DND-41 (cell line): ENCODE measurements at regions not wholly inside any gene's neighbourhood (a gene's known extent, or its start where the extent isn't known, plus 50 kb on each side); places are given as distances from the start of the nearest gene placed in this dataset.

ENCODE experiments used
- ATAC-seq: fragments of 200-7000 bp; cut with Tn5 transposase; 3 replicates; pipeline ENCODE4 v1.9.1; 2021; ENCODE audit warnings: low read depth; ENCODE audit not compliant: insufficient read depth
- DNase-seq: peaks from one replicate; pipeline ENCODE4 v3.0.0-alpha.2; 2020
- H2AFZ ChIP-seq: 2 replicates; pipeline ENCODE4 v1.6.0; 2012; ENCODE audit warnings: low read depth, low read length
- H3K27ac ChIP-seq: 2 replicates; pipeline ENCODE4 v1.5.1; 2012; ENCODE audit warnings: low read length, inconsistent platforms
- H3K27me3 ChIP-seq: fragments of 200-600 bp; sonication (generic); 2 replicates; pipeline ENCODE4 v1.6.0; 2012; ENCODE audit warnings: low read length, mild to moderate bottlenecking, inconsistent platforms; ENCODE audit not compliant: insufficient read depth, poor library complexity
- H3K36me3 ChIP-seq: 2 replicates; pipeline ENCODE4 v1.5.1; 2012; ENCODE audit warnings: low read length, inconsistent platforms; ENCODE audit not compliant: insufficient read depth
- H3K4me1 ChIP-seq: 2 replicates; pipeline ENCODE4 v1.5.1; 2012; ENCODE audit warnings: mild to moderate bottlenecking, low read length; ENCODE audit not compliant: insufficient read depth
- H3K4me2 ChIP-seq: 2 replicates; pipeline ENCODE4 v1.6.0; 2012; ENCODE audit warnings: mild to moderate bottlenecking, moderate library complexity, low read length, inconsistent platforms; ENCODE audit not compliant: insufficient read depth
- H3K4me3 ChIP-seq, 2 experiments: fragments of 200-600 bp in 1 of 2; shearing (Covaris generic) in 1 of 2; 2 replicates each; pipeline ENCODE4 v1.5.1; 2012 to 2016; ENCODE audit warnings: inconsistent platforms in 2 of 2, low read length in 2 of 2, mild to moderate bottlenecking in 2 of 2, low read depth in 1 of 2, moderate library complexity in 1 of 2
- H3K79me2 ChIP-seq: 2 replicates; pipeline ENCODE4 v1.6.0; 2012; ENCODE audit warnings: low read length, inconsistent platforms; ENCODE audit not compliant: insufficient read depth
- H3K9ac ChIP-seq: 2 replicates; pipeline ENCODE4 v1.6.0; 2012; ENCODE audit warnings: low read depth, mild to moderate bottlenecking, inconsistent platforms, low read length, moderate library complexity
- H3K9me3 ChIP-seq: 2 replicates; pipeline ENCODE4 v1.5.1; 2012; ENCODE audit warnings: low read length, moderate library complexity, mild to moderate bottlenecking, inconsistent platforms; ENCODE audit not compliant: insufficient read depth, severe bottlenecking
- H4K20me1 ChIP-seq: 2 replicates; pipeline ENCODE4 v1.6.0; 2012; ENCODE audit warnings: low read length; ENCODE audit not compliant: insufficient read depth
- CTCF ChIP-seq: IDR thresholded peaks from 2 replicates; pipeline ENCODE4 v1.5.1; 2012; ENCODE audit warnings: borderline replicate concordance, low read length, moderate library complexity, mild to moderate bottlenecking; ENCODE audit not compliant: poor library complexity, severe bottlenecking; ENCODE audit errors: extremely low read depth
- EZH2 ChIP-seq: IDR thresholded peaks from 3 replicates; pipeline ENCODE4 v1.6.1; 2012; ENCODE audit warnings: borderline replicate concordance, low read depth, mild to moderate bottlenecking, moderate library complexity, low read length, inconsistent platforms; ENCODE audit not compliant: severe bottlenecking

GRCh38 chr1:232426801-232427200 lies 203.1 kb downstream of the SIPA1L2 start:
- TF ChIP-seq CTCF: no peak
- TF ChIP-seq EZH2: no peak
- peaks cover 7% of the 10 kb centered on the region for H3K4me1 ChIP-seq
- no peak overlapping the region for H3K4me3 ChIP-seq
- no peak overlapping the region for H3K4me2 ChIP-seq
- no peaks in the 10 kb centered on the region for H3K79me2 ChIP-seq
- ATAC-seq (no peak), DNase-seq (no peak)
- no peaks in the 10 kb centered on the region for H3K27me3 ChIP-seq
- no peaks in the 10 kb centered on the region for H4K20me1 ChIP-seq
- no peaks in the 10 kb centered on the region for H3K9me3 ChIP-seq
- no peak overlapping the region for H3K27ac ChIP-seq
- no peak overlapping the region for H3K9ac ChIP-seq
- H3K36me3 ChIP-seq: peaks cover 42% of the 10 kb centered on the region; the same call in 1 of the 2 replicates
- no peak overlapping the region for H2AFZ ChIP-seq

- DNase-seq (no peak), ATAC-seq (no peak)
- Histone ChIP-seq H3K27ac (no peak overlapping the region), H3K9me3 (no peaks in the 10 kb centered on the region), H4K20me1 (no peaks in the 10 kb centered on the region), H3K27me3 (no peaks in the 10 kb centered on the region), H3K4me2 (no peak overlapping the region), H3K4me1 (peaks cover 15% of the 10 kb centered on the region), H3K9ac (no peak overlapping the region), H3K36me3 (peaks cover 39% of the 10 kb centered on the region; the same call in 1 of the 2 replicates), H3K79me2 (no peaks in the 10 kb centered on the region), H3K4me3 (no peak overlapping the region), H2AFZ (no peak overlapping the region)
- TF ChIP-seq CTCF (no peak), EZH2 (no peak)
Measured at GRCh38 chr1:232425421-232425820, 204.5 kb downstream of the SIPA1L2 start.

GRCh38 chr1:232423591-232423990 lies 206.3 kb downstream of the SIPA1L2 start:
- Histone ChIP-seq H3K36me3 (peaks cover 37% of the 10 kb centered on the region; the same call in 1 of the 2 replicates), H3K79me2 (no peaks in the 10 kb centered on the region), H3K27ac (no peak overlapping the region), H3K9me3 (no peaks in the 10 kb centered on the region), H2AFZ (no peak overlapping the region), H3K27me3 (no peaks in the 10 kb centered on the region), H3K4me2 (no peak overlapping the region), H4K20me1 (no peaks in the 10 kb centered on the region), H3K4me3 (no peak overlapping the region), H3K9ac (no peak overlapping the region), H3K4me1 (peaks cover 15% of the 10 kb centered on the region)
- ATAC-seq (no peak), DNase-seq (no peak)
- TF ChIP-seq CTCF (no peak), EZH2 (no peak)

DNA sequence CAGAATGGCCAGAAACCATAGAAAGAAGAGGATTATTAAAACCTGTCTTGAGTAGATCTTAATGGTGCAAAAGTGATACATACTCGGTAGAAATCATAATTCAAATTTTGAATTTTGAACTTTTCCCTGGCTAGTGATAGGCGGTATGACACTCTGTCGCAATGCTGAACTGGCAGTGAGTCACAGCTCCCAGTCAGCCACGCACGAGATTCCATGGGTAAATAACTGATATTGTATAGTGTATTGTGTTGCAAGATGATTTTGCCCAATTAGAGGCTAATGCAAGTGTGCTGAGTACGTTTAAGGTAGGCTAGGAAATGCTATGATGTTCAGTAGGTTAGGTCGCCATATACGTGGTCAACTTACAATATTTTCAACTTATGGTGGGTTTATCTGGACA lies 207.0 kb downstream of the SIPA1L2 start:
- no peak for TF ChIP-seq CTCF
- TF ChIP-seq EZH2: no peak
- ATAC-seq: no peak
- Histone ChIP-seq H3K4me1 (peaks cover 15% of the 10 kb centered on the region), H3K4me2 (no peak overlapping the region), H3K9ac (no peak overlapping the region), H3K27ac (no peak overlapping the region), H3K79me2 (no peaks in the 10 kb centered on the region), H2AFZ (no peak overlapping the region), H3K27me3 (no peaks in the 10 kb centered on the region), H3K4me3 (no peak overlapping the region), H4K20me1 (no peaks in the 10 kb centered on the region), H3K9me3 (no peaks in the 10 kb centered on the region), H3K36me3 (peaks cover 35% of the 10 kb centered on the region; the same call in 1 of the 2 replicates)
- DNase-seq: no peak
